ENCODE measurements at regions not wholly inside any gene's neighbourhood (a gene's known extent, or its start where the extent isn't known, plus 50 kb on each side); places are given as distances from the start of the nearest gene placed in this dataset.

DNA sequence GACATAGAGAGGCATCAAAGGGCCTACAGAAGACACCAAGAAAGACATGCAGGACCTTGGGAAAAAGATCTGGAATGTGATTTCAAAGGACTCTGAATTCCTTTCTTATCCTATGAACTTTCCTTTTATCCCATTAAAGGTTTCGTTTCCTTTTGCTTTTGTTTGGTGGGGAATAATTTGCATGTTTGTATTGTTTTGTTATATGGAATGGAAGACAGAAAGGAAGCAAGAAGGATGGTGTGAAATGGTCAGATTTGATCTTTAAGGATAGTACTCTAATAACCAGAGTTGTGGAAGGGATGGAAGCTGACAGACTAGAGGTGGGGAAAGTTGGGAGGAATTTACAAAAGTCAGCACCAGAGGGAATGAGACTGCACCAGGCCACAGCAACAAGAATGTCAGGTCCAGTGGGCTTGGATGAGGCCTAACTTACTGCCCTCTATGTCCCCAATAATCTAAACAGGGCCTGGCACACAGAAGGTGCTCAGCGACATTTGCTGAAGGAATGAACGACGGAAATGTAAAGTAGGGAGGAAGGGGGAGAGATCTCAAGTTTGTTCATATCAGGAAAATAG, 173.7 kb downstream of the FOXA2 start:
- POLR2A ChIA-PET = no interaction called here
- Histone ChIP-seq H3K27ac (ENCODE audit: low read depth, low read length) (no peak overlapping the region), H3K9me3 (ENCODE audit: control insufficient read depth, insufficient read depth, low read length) (no peaks in the 10 kb centered on the region), H3K4me3 (ENCODE audit: low read depth, low read length) (no peak overlapping the region), H3K27me3 (ENCODE audit: control insufficient read depth, insufficient read depth, low read length) (no peaks in the 10 kb centered on the region)
- CTCF ChIA-PET = no interaction called here
- TF ChIP-seq CTCF (IDR thresholded peaks at IDR 0.05; ENCODE audit: low read depth, low read length) = no peak
- DNase-seq (ENCODE audit: low read depth, low spot score) = no peak

DNA sequence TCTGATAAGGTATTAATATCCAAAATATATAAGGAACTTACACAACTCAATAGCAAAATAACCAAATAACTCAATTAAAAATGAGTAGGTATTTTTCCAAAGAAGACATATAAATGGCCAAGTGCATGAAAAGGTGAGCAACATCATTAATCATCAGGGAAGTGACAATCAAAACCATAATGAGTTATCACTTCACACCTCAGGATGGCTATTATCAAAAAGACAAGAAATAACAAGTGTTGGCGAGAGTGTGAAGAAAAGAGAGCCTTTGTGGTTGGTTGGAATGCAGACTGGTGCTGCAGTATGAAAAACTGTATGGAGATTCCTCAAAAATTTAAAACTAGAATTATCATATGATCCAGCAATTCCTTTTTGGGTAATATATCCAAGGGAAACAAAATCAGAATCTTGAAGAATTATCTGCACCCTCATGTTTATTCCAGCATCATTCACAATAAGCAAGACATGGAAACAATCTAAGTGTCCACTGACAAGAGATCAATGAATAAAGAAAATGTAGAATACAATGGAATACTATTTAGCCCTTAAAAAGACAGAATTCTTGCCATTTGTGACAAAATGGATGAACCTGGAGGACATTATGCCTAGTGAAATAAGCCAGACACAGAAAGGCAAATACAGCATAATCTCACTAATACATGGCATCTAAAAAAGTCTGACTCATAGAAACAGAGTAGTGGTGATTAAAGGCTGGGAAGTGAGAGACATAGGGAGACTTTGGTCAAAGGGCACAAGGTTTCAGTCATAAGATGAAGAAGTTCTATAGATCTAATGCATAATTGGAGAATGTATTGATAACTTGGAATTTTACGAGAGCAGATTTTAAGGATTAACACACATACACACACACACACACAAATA, 175.6 kb downstream of the FOXA2 start:
- POLR2A ChIA-PET = no interaction called here
- no peak for DNase-seq (ENCODE audit: low read depth, low spot score)
- CTCF ChIA-PET = interaction anchor here (0.7 kb wide), 1 partner anchor 559 kb away, joined by 7 read pairs; no protein-coding TSS in a partner anchor

GRCh38 chr20:22407237-22408193, 176.9 kb downstream of the FOXA2 start:
- POLR2A ChIA-PET = no interaction called here
- no peak for TF ChIP-seq CTCF (IDR thresholded peaks at IDR 0.05; ENCODE audit: low read depth, low read length)
- Histone ChIP-seq H3K4me3 (ENCODE audit: low read depth, low read length) (no peak overlapping the region), H3K27ac (ENCODE audit: low read depth, low read length) (no peak overlapping the region), H3K9me3 (ENCODE audit: control insufficient read depth, insufficient read depth, low read length) (no peaks in the 10 kb centered on the region), H3K27me3 (ENCODE audit: control insufficient read depth, insufficient read depth, low read length) (no peaks in the 10 kb centered on the region)
- CTCF ChIA-PET = no interaction called here
- DNase-seq (ENCODE audit: low read depth, low spot score) = no peak

More for the DNA sequence above, 175.6 kb downstream of the FOXA2 start:
- Histone ChIP-seq H3K27ac (ENCODE audit: low read depth, low read length) (no peak overlapping the region), H3K4me3 (ENCODE audit: low read depth, low read length) (no peak overlapping the region), H3K9me3 (ENCODE audit: control insufficient read depth, insufficient read depth, low read length) (no peaks in the 10 kb centered on the region), H3K27me3 (ENCODE audit: control insufficient read depth, insufficient read depth, low read length) (no peaks in the 10 kb centered on the region)
- TF ChIP-seq CTCF (IDR thresholded peaks at IDR 0.05; ENCODE audit: low read depth, low read length) = no peak

DNA sequence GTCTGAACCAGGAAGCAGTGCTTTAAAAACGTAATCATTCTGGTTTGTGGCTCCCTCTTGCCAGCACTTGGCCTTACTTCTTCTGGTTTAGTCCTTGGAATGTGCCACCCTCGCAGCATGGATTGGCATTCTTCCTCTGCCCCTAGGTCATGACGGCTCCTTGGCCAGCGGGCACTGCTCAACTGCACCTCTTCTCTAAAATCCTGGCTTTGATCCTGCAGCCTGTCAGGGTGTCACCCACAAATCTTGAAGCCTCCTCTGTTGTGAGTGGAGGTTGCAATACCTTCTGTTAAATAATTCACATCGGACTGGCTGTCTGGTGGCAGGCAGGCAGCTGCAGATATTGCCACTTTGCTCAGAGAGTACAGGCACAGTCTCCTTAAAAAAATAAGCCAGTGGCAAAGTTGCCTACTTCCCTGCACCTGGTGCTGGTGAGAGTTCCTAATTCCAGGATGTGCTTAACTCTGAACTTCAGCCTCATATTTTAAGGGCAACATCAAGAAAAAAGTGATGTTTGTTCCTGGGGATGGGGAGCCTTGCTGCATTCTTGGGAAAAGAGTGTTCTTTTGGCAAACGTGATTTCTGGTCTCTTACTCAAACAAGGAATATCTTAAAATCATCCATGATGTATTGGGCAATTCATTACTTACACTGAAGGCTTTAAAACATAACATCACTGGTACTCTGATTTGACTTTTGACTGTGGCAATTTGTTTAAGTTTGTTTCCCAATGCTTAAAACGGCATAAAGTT, 179.8 kb downstream of the FOXA2 start:
- CTCF ChIA-PET = no interaction called here
- H3K27ac ChIP-seq (ENCODE audit: low read depth, low read length) = no peak overlapping the region
- no peaks in the 10 kb centered on the region for H3K27me3 ChIP-seq (ENCODE audit: control insufficient read depth, insufficient read depth, low read length)

More for the DNA sequence above, 179.8 kb downstream of the FOXA2 start:
- DNase-seq (ENCODE audit: low read depth, low spot score) = no peak
- H3K4me3 ChIP-seq (ENCODE audit: low read depth, low read length) = no peak overlapping the region
- POLR2A ChIA-PET = no interaction called here
- H3K9me3 ChIP-seq (ENCODE audit: control insufficient read depth, insufficient read depth, low read length) = no peaks in the 10 kb centered on the region
- no peak for TF ChIP-seq CTCF (IDR thresholded peaks at IDR 0.05; ENCODE audit: low read depth, low read length)
